GM23338 (cell line): ENCODE measurements at regions not wholly inside any gene's neighbourhood (a gene's known extent, or its start where the extent isn't known, plus 50 kb on each side); places are given as distances from the start of the nearest gene placed in this dataset.

ENCODE experiments used
- ATAC-seq: fragments of 200-7000 bp; cut with Tn5 transposase; 3 replicates; pipeline ENCODE4 v1.9.1; 2020
- DNase-seq: peaks from one replicate; pipeline ENCODE4 v3.0.0-alpha.2; 2015; ENCODE audit warnings: low spot score
- H2AFZ ChIP-seq: fragments of 200-600 bp; sonication (generic); 2 replicates; pipeline ENCODE4 v1.8.0; 2016; ENCODE audit warnings: antibody characterized with exemption, mild to moderate bottlenecking, moderate library complexity
- H3F3A ChIP-seq: fragments of 200-600 bp; sonication (generic); replicated peaks from 2 replicates; pipeline ENCODE4 v1.8.0; 2017; ENCODE audit warnings: antibody characterized with exemption, mixed run types, low read depth
- H3K27ac ChIP-seq: fragments of 200-600 bp; sonication (generic); 2 replicates; pipeline ENCODE4 v1.6.1; 2016; ENCODE audit warnings: low read depth
- H3K27me3 ChIP-seq: fragments of 200-600 bp; sonication (generic); 2 replicates; pipeline ENCODE4 v1.8.0; 2016; ENCODE audit warnings: mild to moderate bottlenecking, mixed run types, moderate library complexity; ENCODE audit not compliant: insufficient read depth
- H3K36me3 ChIP-seq: fragments of 200-600 bp; sonication (generic); 2 replicates; pipeline ENCODE4 v1.8.0; 2016; ENCODE audit warnings: mild to moderate bottlenecking; ENCODE audit not compliant: insufficient read depth
- H3K4me1 ChIP-seq: fragments of 200-600 bp; sonication (generic); 2 replicates; pipeline ENCODE4 v1.8.0; 2016; ENCODE audit warnings: mild to moderate bottlenecking, moderate library complexity; ENCODE audit not compliant: insufficient read depth
- H3K4me2 ChIP-seq: fragments of 200-600 bp; sonication (generic); 2 replicates; pipeline ENCODE4 v1.7.1; 2017; ENCODE audit warnings: mixed run types
- H3K4me3 ChIP-seq: fragments of 200-600 bp; sonication (generic); 2 replicates; pipeline ENCODE4 v1.6.1; 2016; ENCODE audit warnings: mixed run types
- H3K79me2 ChIP-seq: fragments of 200-600 bp; sonication (generic); replicated peaks from 2 replicates; pipeline ENCODE4 v1.8.0; 2017; ENCODE audit warnings: mild to moderate bottlenecking; ENCODE audit not compliant: insufficient read depth
- H3K9me2 ChIP-seq: fragments of 200-600 bp; sonication (generic); 2 replicates; pipeline ENCODE4 v1.8.0; 2017; ENCODE audit not compliant: insufficient read depth
- H4K20me1 ChIP-seq: fragments of 200-600 bp; sonication (generic); replicated peaks from 2 replicates; pipeline ENCODE4 v1.8.0; 2017; ENCODE audit warnings: mild to moderate bottlenecking; ENCODE audit not compliant: insufficient read depth
- H3K27ac Mint-ChIP-seq: 2 replicates; pipeline ENCODE4 v1.8.0; 2020; ENCODE audit warnings: inconsistent platforms, mild to moderate bottlenecking, moderate library complexity, mixed read lengths
- H3K27me3 Mint-ChIP-seq: 3 replicates; pipeline ENCODE4 v1.8.0; 2022; ENCODE audit warnings: low read depth, mild to moderate bottlenecking, moderate library complexity, mixed read lengths, inconsistent platforms; ENCODE audit not compliant: insufficient read depth, poor library complexity
- H3K36me3 Mint-ChIP-seq: 3 replicates; pipeline ENCODE4 v1.8.0; 2021; ENCODE audit warnings: low read depth, mild to moderate bottlenecking, inconsistent platforms, moderate library complexity, mixed read lengths
- H3K4me1 Mint-ChIP-seq: 3 replicates; pipeline ENCODE4 v1.8.0; 2020; ENCODE audit warnings: mild to moderate bottlenecking, inconsistent platforms, mixed read lengths
- H3K4me3 Mint-ChIP-seq: 3 replicates; pipeline ENCODE4 v1.8.0; 2021; ENCODE audit warnings: moderate library complexity, mild to moderate bottlenecking, inconsistent platforms, mixed read lengths
- H3K9me3 Mint-ChIP-seq: 3 replicates; pipeline ENCODE4 v1.8.0; 2020; ENCODE audit warnings: moderate library complexity, mild to moderate bottlenecking, inconsistent platforms, mixed read lengths
- CREB1 ChIP-seq: fragments of 250-450 bp; sonication (Bioruptor Pico); IDR thresholded peaks from 2 replicates; pipeline ENCODE4 v1.5.0; 2020; ENCODE audit warnings: low read depth, mild to moderate bottlenecking, moderate library complexity
- CTCF ChIP-seq, 2 experiments: fragments of 200-600 bp in 1 of 2; sonication (generic) in 1 of 2; conservative IDR thresholded peaks; 2 replicates each; pipeline versions ENCODE4 v1.5.1 to v1.6.1; 2016 to 2017; ENCODE audit warnings: antibody characterized with exemption in 2 of 2, low read depth in 2 of 2, mild to moderate bottlenecking in 2 of 2, moderate library complexity in 1 of 2
- ETS1 ChIP-seq: IDR thresholded peaks from 2 replicates; pipeline ENCODE4 v1.6.1; 2016; ENCODE audit warnings: antibody characterized with exemption
- EZH2 ChIP-seq: fragments of 200-600 bp; sonication (generic); IDR thresholded peaks from one replicate; pipeline ENCODE4 v1.8.0; 2017; ENCODE audit warnings: antibody characterized with exemption, mild to moderate bottlenecking, low read depth; ENCODE audit not compliant: unreplicated experiment
- EZH2phosphoT487 ChIP-seq: fragments of 200-600 bp; sonication (generic); IDR thresholded peaks from one replicate; pipeline ENCODE4 v1.8.1; 2018; ENCODE audit warnings: antibody characterized with exemption; ENCODE audit not compliant: unreplicated experiment
- JUNB ChIP-seq: IDR thresholded peaks from one replicate; pipeline ENCODE4 v1.6.1; 2016; ENCODE audit warnings: antibody characterized with exemption; ENCODE audit not compliant: unreplicated experiment
- NANOG ChIP-seq: IDR thresholded peaks from 2 replicates; pipeline ENCODE4 v1.6.1; 2016; ENCODE audit warnings: antibody characterized with exemption, borderline replicate concordance
- POLR2AphosphoS5 ChIP-seq: IDR thresholded peaks from 2 replicates; pipeline ENCODE4 v1.6.1; 2016; ENCODE audit warnings: antibody characterized with exemption, low read depth
- REST ChIP-seq: IDR thresholded peaks from one replicate; pipeline ENCODE4 v1.6.1; 2018; ENCODE audit warnings: antibody characterized with exemption; ENCODE audit not compliant: unreplicated experiment
- STAT1 ChIP-seq: IDR thresholded peaks from one replicate; pipeline ENCODE4 v1.6.1; 2016; ENCODE audit warnings: antibody characterized with exemption; ENCODE audit not compliant: unreplicated experiment
- ZNF114 ChIP-seq: fragments of 250-450 bp; sonication (Bioruptor Pico); IDR thresholded peaks from 2 replicates; pipeline ENCODE4 v1.5.0; 2020; ENCODE audit warnings: mild to moderate bottlenecking, moderate library complexity
- ZNF331 ChIP-seq: fragments of 250-450 bp; sonication (Bioruptor Pico); IDR thresholded peaks from 2 replicates; pipeline ENCODE4 v1.5.0; 2020; ENCODE audit warnings: low read depth, mild to moderate bottlenecking, moderate library complexity
- ZNF462 ChIP-seq: fragments of 250-450 bp; sonication (Bioruptor Pico); IDR thresholded peaks from 2 replicates; pipeline ENCODE4 v1.5.0; 2020; ENCODE audit warnings: mild to moderate bottlenecking, moderate library complexity

- Histone ChIP-seq H3K4me1 (no peaks in the 10 kb centered on the region), H3K27ac (no peak overlapping the region), H2AFZ (no peak overlapping the region), H3K4me2 (no peak overlapping the region), H3K79me2 (no peaks in the 10 kb centered on the region), H3K9me2 (peaks cover 19% of the 10 kb centered on the region), H3F3A (no peaks in the 10 kb centered on the region), H3K4me3 (no peak overlapping the region), H4K20me1 (no peaks in the 10 kb centered on the region), H3K36me3 (peaks cover 4% of the 10 kb centered on the region; the same call in 1 of the 2 replicates), H3K27me3 (no peaks in the 10 kb centered on the region)
- Mint-ChIP-seq H3K27ac (no peak overlapping the region), H3K4me1 (peaks cover 6% of the 10 kb centered on the region; the same call in 2 of the 3 replicates), H3K36me3 (peaks cover 22% of the 10 kb centered on the region), H3K27me3 (no peaks in the 10 kb centered on the region), H3K9me3 (peaks cover 35% of the 10 kb centered on the region), H3K4me3 (no peak overlapping the region)
- TF ChIP-seq EZH2phosphoT487 = no peak
- no peak for TF ChIP-seq CTCF (conservative IDR thresholded peaks at IDR 0.05; ENCODE audit: low read depth in 2 of 2)
- no peak for TF ChIP-seq NANOG
- no peak for TF ChIP-seq ZNF114
- no peak for TF ChIP-seq STAT1
- TF ChIP-seq EZH2 = no peak
- no peak for TF ChIP-seq REST
- no peak for TF ChIP-seq CREB1 (CRISPR knock-in tag)
- no peak for TF ChIP-seq JUNB
- no peak for TF ChIP-seq POLR2AphosphoS5
- TF ChIP-seq ZNF462 = no peak
- TF ChIP-seq ETS1 = no peak
- TF ChIP-seq ZNF331 (CRISPR knock-in tag) = no peak
- DNase-seq (no peak), ATAC-seq (no peak)
These were observed 188.7 kb downstream of the PYDC2 start for GRCh38 chr3:191649626-191650025.
